ENCODE measurements at regions not wholly inside any gene's neighbourhood (a gene's known extent, or its start where the extent isn't known, plus 50 kb on each side); places are given as distances from the start of the nearest gene placed in this dataset.
A peak's percentile ranks its signal among the peaks of the same experiment; 100 is the strongest.
"Not testable (repeated sequence)": the region's sequence is repeated elsewhere in the genome, so short reads cannot be mapped to it uniquely, and the experiment has no call there.

- Histone ChIP-seq H3K4me1 (ENCODE audit: insufficient read depth, insufficient read length) (no peaks in the 10 kb centered on the region), H3K9me3 (ENCODE audit: insufficient read depth, low read length) (0 out of 2 replicates have a peak, but pooled peaks cover 4% of the 10 kb centered on the region), H3K27me3 (ENCODE audit: insufficient read depth, insufficient read length) (no peaks in the 10 kb centered on the region), H3K36me3 (ENCODE audit: insufficient read depth, insufficient read length, low read length) (no peaks in the 10 kb centered on the region), H3K9ac (ENCODE audit: insufficient read length, low read depth) (no peak overlapping the region), H3K4me3 (ENCODE audit: insufficient read length, low read depth) (no peak overlapping the region)
- TF ChIP-seq YY1 (IDR thresholded peaks at IDR 0.05; ENCODE audit: insufficient read depth, insufficient read length), result no peak
- no peak for TF ChIP-seq SUZ12 (IDR thresholded peaks at IDR 0.05; ENCODE audit: extremely low read depth, insufficient read depth, insufficient read length)
- no peak for TF ChIP-seq ZNF274 (IDR thresholded peaks at IDR 0.05; ENCODE audit: low read depth, low read length)
- DNase-seq (ENCODE audit: low read depth, low spot score), result no peak
Observed at GRCh38 chr11:43172477-43172876, 139.3 kb upstream of the API5 start.

- H3K9ac ChIP-seq (ENCODE audit: insufficient read length, low read depth), result no peak overlapping the region
Observed at GRCh38 chr11:43177975-43178374, 133.8 kb upstream of the API5 start.

GRCh38 chr11:43194459-43194858, 117.3 kb upstream of the API5 start:
- not testable (repeated sequence) for H3K36me3 ChIP-seq (ENCODE audit: insufficient read depth, insufficient read length, low read length); H3K4me1 ChIP-seq (ENCODE audit: insufficient read depth, insufficient read length)

More at GRCh38 chr11:43177975-43178374, 133.8 kb upstream of the API5 start:
- TF ChIP-seq YY1 (IDR thresholded peaks at IDR 0.05; ENCODE audit: insufficient read depth, insufficient read length) (no peak), ZNF274 (IDR thresholded peaks at IDR 0.05; ENCODE audit: low read depth, low read length) (no peak), SUZ12 (IDR thresholded peaks at IDR 0.05; ENCODE audit: extremely low read depth, insufficient read depth, insufficient read length) (no peak)
- no peaks in the 10 kb centered on the region for H3K4me1 ChIP-seq (ENCODE audit: insufficient read depth, insufficient read length)
- no peaks in the 10 kb centered on the region for H3K36me3 ChIP-seq (ENCODE audit: insufficient read depth, insufficient read length, low read length)
- no peaks in the 10 kb centered on the region for H3K27me3 ChIP-seq (ENCODE audit: insufficient read depth, insufficient read length)
- H3K4me3 ChIP-seq (ENCODE audit: insufficient read length, low read depth), result no peak overlapping the region
- H3K9me3 ChIP-seq (ENCODE audit: insufficient read depth, low read length), result no peaks in the 10 kb centered on the region
- no peak for DNase-seq (ENCODE audit: low read depth, low spot score)

GRCh38 chr11:43197379-43197778, 114.4 kb upstream of the API5 start:
- no peak overlapping the region for H3K9ac ChIP-seq (ENCODE audit: insufficient read length, low read depth)
- no peak for DNase-seq (ENCODE audit: low read depth, low spot score)
- H3K4me1 ChIP-seq (ENCODE audit: insufficient read depth, insufficient read length), result no peaks in the 10 kb centered on the region
- no peaks in the 10 kb centered on the region for H3K27me3 ChIP-seq (ENCODE audit: insufficient read depth, insufficient read length)
- no peaks in the 10 kb centered on the region for H3K36me3 ChIP-seq (ENCODE audit: insufficient read depth, insufficient read length, low read length)
- TF ChIP-seq ZNF274 (IDR thresholded peaks at IDR 0.05; ENCODE audit: low read depth, low read length) (no peak), SUZ12 (IDR thresholded peaks at IDR 0.05; ENCODE audit: extremely low read depth, insufficient read depth, insufficient read length) (no peak), YY1 (IDR thresholded peaks at IDR 0.05; ENCODE audit: insufficient read depth, insufficient read length) (no peak)
- H3K9me3 ChIP-seq (ENCODE audit: insufficient read depth, low read length), result no peaks in the 10 kb centered on the region
- H3K4me3 ChIP-seq (ENCODE audit: insufficient read length, low read depth), result no peak overlapping the region

More at GRCh38 chr11:43194459-43194858, 117.3 kb upstream of the API5 start:
- H3K27me3 ChIP-seq (ENCODE audit: insufficient read depth, insufficient read length); DNase-seq (ENCODE audit: low read depth, low spot score); H3K4me3 ChIP-seq (ENCODE audit: insufficient read length, low read depth); H3K9ac ChIP-seq (ENCODE audit: insufficient read length, low read depth); H3K9me3 ChIP-seq (ENCODE audit: insufficient read depth, low read length): not testable (repeated sequence)

- no peaks in the 10 kb centered on the region for H3K27me3 ChIP-seq (ENCODE audit: insufficient read depth, insufficient read length)
- TF ChIP-seq YY1 (IDR thresholded peaks at IDR 0.05; ENCODE audit: insufficient read depth, insufficient read length), result no peak
- no peak for TF ChIP-seq ZNF274 (IDR thresholded peaks at IDR 0.05; ENCODE audit: low read depth, low read length)
- TF ChIP-seq SUZ12 (IDR thresholded peaks at IDR 0.05; ENCODE audit: extremely low read depth, insufficient read depth, insufficient read length), result no peak
- no peak overlapping the region for H3K4me3 ChIP-seq (ENCODE audit: insufficient read length, low read depth)
- no peak for DNase-seq (ENCODE audit: low read depth, low spot score)
- no peaks in the 10 kb centered on the region for H3K36me3 ChIP-seq (ENCODE audit: insufficient read depth, insufficient read length, low read length)
- no peaks in the 10 kb centered on the region for H3K9me3 ChIP-seq (ENCODE audit: insufficient read depth, low read length)
- no peak overlapping the region for H3K9ac ChIP-seq (ENCODE audit: insufficient read length, low read depth)
- H3K4me1 ChIP-seq (ENCODE audit: insufficient read depth, insufficient read length), result no peaks in the 10 kb centered on the region
Observed at GRCh38 chr11:43200031-43200430, 111.8 kb upstream of the API5 start.

- Histone ChIP-seq H3K4me3 (ENCODE audit: insufficient read length, low read depth) (no peak overlapping the region), H3K9me3 (ENCODE audit: insufficient read depth, low read length) (peaks cover 21% of the 10 kb centered on the region; the same call in 1 of the 2 replicates), H3K4me1 (ENCODE audit: insufficient read depth, insufficient read length) (no peaks in the 10 kb centered on the region), H3K36me3 (ENCODE audit: insufficient read depth, insufficient read length, low read length) (no peaks in the 10 kb centered on the region), H3K27me3 (ENCODE audit: insufficient read depth, insufficient read length) (no peaks in the 10 kb centered on the region), H3K9ac (ENCODE audit: insufficient read length, low read depth) (peak overlapping the region; percentile 47)
- TF ChIP-seq YY1 (IDR thresholded peaks at IDR 0.05; ENCODE audit: insufficient read depth, insufficient read length) (no peak), SUZ12 (IDR thresholded peaks at IDR 0.05; ENCODE audit: extremely low read depth, insufficient read depth, insufficient read length) (no peak)
- DNase-seq (ENCODE audit: low read depth, low spot score), result peak; percentile 47
Observed at GRCh38 chr11:43212279-43212678, 99.5 kb upstream of the API5 start.

GRCh38 chr11:43214471-43214870, 97.3 kb upstream of the API5 start:
- peaks cover 14% of the 10 kb centered on the region; the same call in 1 of the 2 replicates for H3K9me3 ChIP-seq (ENCODE audit: insufficient read depth, low read length)
- no peak for DNase-seq (ENCODE audit: low read depth, low spot score)
- H3K9ac ChIP-seq (ENCODE audit: insufficient read length, low read depth), result no peak overlapping the region
- TF ChIP-seq YY1 (IDR thresholded peaks at IDR 0.05; ENCODE audit: insufficient read depth, insufficient read length) (no peak), SUZ12 (IDR thresholded peaks at IDR 0.05; ENCODE audit: extremely low read depth, insufficient read depth, insufficient read length) (no peak), ZNF274 (IDR thresholded peaks at IDR 0.05; ENCODE audit: low read depth, low read length) (no peak)
- no peaks in the 10 kb centered on the region for H3K36me3 ChIP-seq (ENCODE audit: insufficient read depth, insufficient read length, low read length)
- H3K4me1 ChIP-seq (ENCODE audit: insufficient read depth, insufficient read length), result no peaks in the 10 kb centered on the region
- H3K27me3 ChIP-seq (ENCODE audit: insufficient read depth, insufficient read length), result no peaks in the 10 kb centered on the region
- no peak overlapping the region for H3K4me3 ChIP-seq (ENCODE audit: insufficient read length, low read depth)

- H3K9ac ChIP-seq (ENCODE audit: insufficient read length, low read depth), result no peak overlapping the region
- H3K36me3 ChIP-seq (ENCODE audit: insufficient read depth, insufficient read length, low read length), result no peaks in the 10 kb centered on the region
- DNase-seq (ENCODE audit: low read depth, low spot score), result no peak
- no peaks in the 10 kb centered on the region for H3K27me3 ChIP-seq (ENCODE audit: insufficient read depth, insufficient read length)
- no peak overlapping the region for H3K4me3 ChIP-seq (ENCODE audit: insufficient read length, low read depth)
- H3K9me3 ChIP-seq (ENCODE audit: insufficient read depth, low read length), result no peaks in the 10 kb centered on the region
- no peak for TF ChIP-seq ZNF274 (IDR thresholded peaks at IDR 0.05; ENCODE audit: low read depth, low read length)
- no peak for TF ChIP-seq YY1 (IDR thresholded peaks at IDR 0.05; ENCODE audit: insufficient read depth, insufficient read length)
- TF ChIP-seq SUZ12 (IDR thresholded peaks at IDR 0.05; ENCODE audit: extremely low read depth, insufficient read depth, insufficient read length), result no peak
- no peaks in the 10 kb centered on the region for H3K4me1 ChIP-seq (ENCODE audit: insufficient read depth, insufficient read length)
Observed at GRCh38 chr11:43217849-43218248, 93.9 kb upstream of the API5 start.

All from NT2/D1 (cell line).